HEK293 (cell line): ENCODE measurements at regions not wholly inside any gene's neighbourhood (a gene's known extent, or its start where the extent isn't known, plus 50 kb on each side); places are given as distances from the start of the nearest gene placed in this dataset.
A peak's percentile ranks its signal among the peaks of the same experiment; 100 is the strongest.
"Not testable (repeated sequence)": the region's sequence is repeated elsewhere in the genome, so short reads cannot be mapped to it uniquely, and the experiment has no call there.

Source experiments
- CTCF ChIA-PET: fragments of 350-600 bp; formaldehyde crosslinking; extraction: SDS; loops from one replicate; lab custom pipeline; 2021; ENCODE audit warnings: antibody characterized with exemption; lab: Yijun Ruan, JAX
- POLR2A ChIA-PET: fragments of 300-600 bp; formaldehyde crosslinking; extraction: SDS; loops from one replicate; lab custom pipeline; 2020; ENCODE audit warnings: antibody characterized with exemption, inconsistent platforms; lab: Yijun Ruan, JAX
- H3K27ac ChIP-seq: fragments of 200-500 bp; sonication (Bioruptor generic); 2 replicates; pipeline ENCODE4 v1.5.1; 2014; ENCODE audit warnings: low read depth, low read length, control low read depth, inconsistent platforms; ENCODE audit errors: extremely low read depth
- H3K36me3 ChIP-seq, 2 experiments: fragments of 200-500 bp in 1 of 2; sonication (Bioruptor generic) in 1 of 2; 1 replicate in 1 of 2; 2 replicates in 1 of 2; pipeline ENCODE4 v1.5.1; 2014 to 2017; ENCODE audit warnings: inconsistent platforms in 2 of 2, low read length in 2 of 2; ENCODE audit not compliant: control insufficient read depth in 2 of 2, insufficient read depth in 1 of 2
- H3K4me1 ChIP-seq: fragments of 200-500 bp; sonication (Bioruptor generic); 2 replicates; pipeline ENCODE4 v1.5.1; 2014; ENCODE audit warnings: mild to moderate bottlenecking, low read length, inconsistent platforms; ENCODE audit not compliant: control insufficient read depth, insufficient read depth
- H3K4me3 ChIP-seq: 2 replicates; pipeline ENCODE4 v1.5.1; 2011; ENCODE audit warnings: low read depth, mild to moderate bottlenecking, control low read depth, low read length, moderate library complexity
- H3K9me3 ChIP-seq: fragments of 200-500 bp; sonication (Bioruptor generic); 2 replicates; pipeline ENCODE4 v1.5.1; 2014; ENCODE audit warnings: low read depth, low read length, inconsistent platforms; ENCODE audit not compliant: control insufficient read depth, insufficient read depth
- PRDM1 ChIP-seq: fragments of 450-650 bp; formaldehyde crosslinking; IDR thresholded peaks from 2 replicates; pipeline ENCODE4; 2016; ENCODE audit warnings: missing biosample characterization, missing genetic modification characterization
- WT1 ChIP-seq: fragments of 450-650 bp; formaldehyde crosslinking; IDR thresholded peaks from 2 replicates; pipeline ENCODE4 v1.5.1; 2016; ENCODE audit warnings: missing biosample characterization, missing genetic modification characterization
- ZFP37 ChIP-seq: fragments of 450-650 bp; formaldehyde crosslinking; IDR thresholded peaks from 2 replicates; pipeline ENCODE4 v1.5.1; 2016; ENCODE audit warnings: missing biosample characterization, missing genetic modification characterization
- ZNF146 ChIP-seq: fragments of 450-650 bp; formaldehyde crosslinking; IDR thresholded peaks from 2 replicates; pipeline ENCODE4 v1.5.1; 2016; ENCODE audit warnings: missing biosample characterization, missing genetic modification characterization
- ZNF2 ChIP-seq: fragments of 450-650 bp; formaldehyde crosslinking; IDR thresholded peaks from 2 replicates; pipeline ENCODE4 v1.5.1; 2016; ENCODE audit warnings: missing biosample characterization, missing genetic modification characterization
- ZNF202 ChIP-seq: fragments of 450-650 bp; formaldehyde crosslinking; IDR thresholded peaks from 2 replicates; pipeline ENCODE4 v1.5.1; 2016; ENCODE audit warnings: missing biosample characterization, missing genetic modification characterization, borderline replicate concordance
- ZNF214 ChIP-seq: fragments of 450-650 bp; formaldehyde crosslinking; IDR thresholded peaks from 2 replicates; pipeline ENCODE4 v1.5.1; 2017; ENCODE audit warnings: missing biosample characterization, mild to moderate bottlenecking, missing genetic modification characterization, borderline replicate concordance
- ZNF266 ChIP-seq: fragments of 450-650 bp; formaldehyde crosslinking; IDR thresholded peaks from 2 replicates; pipeline ENCODE4 v1.5.1; 2016; ENCODE audit warnings: missing biosample characterization, missing genetic modification characterization, low read depth
- ZNF274 ChIP-seq, 2 experiments: fragments of 200-500 bp in 1 of 2; fragments of 450-650 bp in 1 of 2; sonication (Bioruptor generic) in 1 of 2; formaldehyde crosslinking in 1 of 2; IDR thresholded peaks; 2 replicates each; pipeline versions ENCODE4 v1.5.1 to v1.6.1; 2014 to 2016; ENCODE audit warnings: borderline replicate concordance in 1 of 2, inconsistent platforms in 1 of 2, low read length in 1 of 2, missing biosample characterization in 1 of 2, missing genetic modification characterization in 1 of 2
- ZNF394 ChIP-seq: fragments of 450-650 bp; formaldehyde crosslinking; IDR thresholded peaks from 2 replicates; pipeline ENCODE4 v1.5.1; 2016; ENCODE audit warnings: missing biosample characterization, missing genetic modification characterization, mild to moderate bottlenecking, moderate library complexity, borderline replicate concordance
- ZNF433 ChIP-seq: fragments of 450-650 bp; formaldehyde crosslinking; IDR thresholded peaks from 2 replicates; pipeline ENCODE4 v1.5.1; 2016; ENCODE audit warnings: missing biosample characterization, missing genetic modification characterization, low read depth
- ZNF473 ChIP-seq: fragments of 450-650 bp; formaldehyde crosslinking; IDR thresholded peaks from 2 replicates; pipeline ENCODE4 v1.5.1; 2017; ENCODE audit warnings: missing biosample characterization, missing genetic modification characterization
- ZNF514 ChIP-seq: fragments of 450-650 bp; formaldehyde crosslinking; IDR thresholded peaks from 2 replicates; pipeline ENCODE4 v1.5.1; 2016; ENCODE audit warnings: missing biosample characterization, missing genetic modification characterization
- ZNF549 ChIP-seq: fragments of 450-650 bp; IDR thresholded peaks from 2 replicates; pipeline ENCODE4 v1.5.1; 2018; ENCODE audit warnings: missing biosample characterization, missing genetic modification characterization, mild to moderate bottlenecking, inconsistent platforms, moderate library complexity
- ZNF660 ChIP-seq: fragments of 450-650 bp; IDR thresholded peaks from 2 replicates; pipeline ENCODE4 v1.5.1; 2018; ENCODE audit warnings: missing biosample characterization, mild to moderate bottlenecking, missing genetic modification characterization
- ZNF76 ChIP-seq: fragments of 450-650 bp; formaldehyde crosslinking; IDR thresholded peaks from 2 replicates; pipeline ENCODE4; 2016; ENCODE audit warnings: low read depth, missing biosample characterization, missing genetic modification characterization, borderline replicate concordance
- ZNF830 ChIP-seq: fragments of 450-650 bp; IDR thresholded peaks from 2 replicates; pipeline ENCODE4 v1.5.0; 2018; ENCODE audit warnings: missing biosample characterization, missing genetic modification characterization, low read depth, mild to moderate bottlenecking, moderate library complexity
- ZSCAN23 ChIP-seq: fragments of 450-650 bp; formaldehyde crosslinking; IDR thresholded peaks from 2 replicates; pipeline ENCODE4 v1.5.1; 2016; ENCODE audit warnings: missing biosample characterization, missing genetic modification characterization
- TF ChIP-seq, protein P1 (sequence below): fragments of 450-650 bp; formaldehyde crosslinking; IDR thresholded peaks from 2 replicates; pipeline ENCODE4 v1.5.1; 2017; ENCODE audit warnings: missing biosample characterization, missing genetic modification characterization
- TF ChIP-seq, protein P2 (sequence below): IDR thresholded peaks from 2 replicates; pipeline ENCODE4 v1.6.1; 2011; ENCODE audit warnings: mild to moderate bottlenecking, low read depth, low read length, borderline replicate concordance
- TF ChIP-seq, protein P3 (sequence below): fragments of 450-650 bp; formaldehyde crosslinking; IDR thresholded peaks from 2 replicates; pipeline ENCODE4 v1.5.1; 2016; ENCODE audit warnings: missing biosample characterization, missing genetic modification characterization
- TF ChIP-seq, protein P4 (sequence below): fragments of 450-650 bp; formaldehyde crosslinking; IDR thresholded peaks from 2 replicates; pipeline ENCODE4 v1.5.1; 2016; ENCODE audit warnings: missing biosample characterization, missing genetic modification characterization

DNA sequence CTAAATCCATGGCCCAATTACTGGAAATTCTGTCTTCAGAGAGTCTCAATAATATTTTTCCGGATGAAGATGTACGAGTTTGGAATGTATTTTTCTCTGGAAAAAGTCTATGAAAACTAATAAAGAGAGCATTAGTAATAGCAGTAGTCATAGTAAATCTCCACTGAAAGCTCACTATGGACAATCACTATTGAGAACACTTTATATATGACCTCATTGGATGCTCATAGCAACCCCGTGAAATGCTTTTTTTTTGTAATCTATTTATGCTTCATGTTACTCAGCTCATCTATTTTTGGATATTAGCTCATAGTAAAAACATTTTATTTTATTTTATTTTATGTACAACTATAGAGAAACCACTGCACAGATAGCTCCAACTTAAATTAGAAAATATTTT is 94.3 kb upstream of the MYO3A start:
- Histone ChIP-seq H3K4me3 (no peak overlapping the region), H3K36me3 (no peaks in the 10 kb centered on the region), H3K27ac (no peak overlapping the region), H3K4me1 (no peaks in the 10 kb centered on the region), H3K9me3 (no peaks in the 10 kb centered on the region)
- CTCF ChIA-PET: interaction anchor here (1.0 kb wide), 1 partner anchor 36 kb away, joined by 3 read pairs; no protein-coding TSS in a partner anchor
- POLR2A ChIA-PET: interaction anchor here (0.7 kb wide), 1 partner anchor 36 kb away, joined by 3 read pairs; no protein-coding TSS in a partner anchor
- TF ChIP-seq WT1 (no peak), ZNF549 (tag by site-specific recombination) (no peak), ZNF433 (no peak), ZNF274 (IDR thresholded peaks at IDR 0.05; ENCODE audit: low read length) (no peak), ZNF274 (tag by site-specific recombination; IDR thresholded peaks at IDR 0.05; ENCODE audit: borderline replicate concordance) (no peak), ZNF514 (tag by site-specific recombination) (no peak), ZNF2 (tag by site-specific recombination) (no peak), ZNF830 (no peak), ZNF660 (no peak), PRDM1 (tag by site-specific recombination) (no peak), ZNF266 (tag by site-specific recombination) (no peak), ZNF473 (tag by site-specific recombination) (no peak), ZNF202 (tag by site-specific recombination) (no peak), ZNF394 (tag by site-specific recombination) (no peak), ZSCAN23 (tag by site-specific recombination) (no peak), ZFP37 (tag by site-specific recombination) (no peak), ZNF214 (tag by site-specific recombination) (no peak), ZNF76 (tag by site-specific recombination) (no peak)
- TF ChIP-seq, protein P1, sequence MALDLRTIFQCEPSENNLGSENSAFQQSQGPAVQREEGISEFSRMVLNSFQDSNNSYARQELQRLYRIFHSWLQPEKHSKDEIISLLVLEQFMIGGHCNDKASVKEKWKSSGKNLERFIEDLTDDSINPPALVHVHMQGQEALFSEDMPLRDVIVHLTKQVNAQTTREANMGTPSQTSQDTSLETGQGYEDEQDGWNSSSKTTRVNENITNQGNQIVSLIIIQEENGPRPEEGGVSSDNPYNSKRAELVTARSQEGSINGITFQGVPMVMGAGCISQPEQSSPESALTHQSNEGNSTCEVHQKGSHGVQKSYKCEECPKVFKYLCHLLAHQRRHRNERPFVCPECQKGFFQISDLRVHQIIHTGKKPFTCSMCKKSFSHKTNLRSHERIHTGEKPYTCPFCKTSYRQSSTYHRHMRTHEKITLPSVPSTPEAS (tag by site-specific recombination): no peak
- TF ChIP-seq, protein P2, sequence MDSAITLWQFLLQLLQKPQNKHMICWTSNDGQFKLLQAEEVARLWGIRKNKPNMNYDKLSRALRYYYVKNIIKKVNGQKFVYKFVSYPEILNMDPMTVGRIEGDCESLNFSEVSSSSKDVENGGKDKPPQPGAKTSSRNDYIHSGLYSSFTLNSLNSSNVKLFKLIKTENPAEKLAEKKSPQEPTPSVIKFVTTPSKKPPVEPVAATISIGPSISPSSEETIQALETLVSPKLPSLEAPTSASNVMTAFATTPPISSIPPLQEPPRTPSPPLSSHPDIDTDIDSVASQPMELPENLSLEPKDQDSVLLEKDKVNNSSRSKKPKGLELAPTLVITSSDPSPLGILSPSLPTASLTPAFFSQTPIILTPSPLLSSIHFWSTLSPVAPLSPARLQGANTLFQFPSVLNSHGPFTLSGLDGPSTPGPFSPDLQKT: no peak
- TF ChIP-seq, protein P3, sequence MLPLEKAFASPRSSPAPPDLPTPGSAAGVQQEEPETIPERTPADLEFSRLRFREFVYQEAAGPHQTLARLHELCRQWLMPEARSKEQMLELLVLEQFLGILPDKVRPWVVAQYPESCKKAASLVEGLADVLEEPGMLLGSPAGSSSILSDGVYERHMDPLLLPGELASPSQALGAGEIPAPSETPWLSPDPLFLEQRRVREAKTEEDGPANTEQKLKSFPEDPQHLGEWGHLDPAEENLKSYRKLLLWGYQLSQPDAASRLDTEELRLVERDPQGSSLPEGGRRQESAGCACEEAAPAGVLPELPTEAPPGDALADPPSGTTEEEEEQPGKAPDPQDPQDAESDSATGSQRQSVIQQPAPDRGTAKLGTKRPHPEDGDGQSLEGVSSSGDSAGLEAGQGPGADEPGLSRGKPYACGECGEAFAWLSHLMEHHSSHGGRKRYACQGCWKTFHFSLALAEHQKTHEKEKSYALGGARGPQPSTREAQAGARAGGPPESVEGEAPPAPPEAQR: no peak

DNA sequence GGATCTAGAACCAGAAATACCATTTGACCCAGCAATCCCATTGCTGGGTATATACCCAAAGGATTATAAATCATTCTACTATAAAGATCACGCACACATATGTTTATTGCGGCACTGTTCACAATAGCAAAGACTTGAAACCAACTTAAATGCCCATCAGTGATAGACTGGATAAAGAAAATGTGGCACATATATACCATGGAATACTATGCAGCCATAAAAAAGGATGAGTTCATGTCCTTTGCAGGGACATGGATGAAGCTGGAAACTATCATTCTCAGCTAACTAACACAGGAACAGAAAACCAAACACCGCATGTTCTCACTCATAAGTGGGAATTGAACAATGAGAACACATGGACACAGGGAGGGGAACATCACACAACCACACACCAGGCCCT is 93.2 kb upstream of the MYO3A start:
- H3K4me3 ChIP-seq, H3K27ac ChIP-seq, H3K4me1 ChIP-seq, CTCF ChIA-PET, H3K36me3 ChIP-seq, H3K9me3 ChIP-seq, POLR2A ChIA-PET: not testable (repeated sequence)
- TF ChIP-seq, protein P4, sequence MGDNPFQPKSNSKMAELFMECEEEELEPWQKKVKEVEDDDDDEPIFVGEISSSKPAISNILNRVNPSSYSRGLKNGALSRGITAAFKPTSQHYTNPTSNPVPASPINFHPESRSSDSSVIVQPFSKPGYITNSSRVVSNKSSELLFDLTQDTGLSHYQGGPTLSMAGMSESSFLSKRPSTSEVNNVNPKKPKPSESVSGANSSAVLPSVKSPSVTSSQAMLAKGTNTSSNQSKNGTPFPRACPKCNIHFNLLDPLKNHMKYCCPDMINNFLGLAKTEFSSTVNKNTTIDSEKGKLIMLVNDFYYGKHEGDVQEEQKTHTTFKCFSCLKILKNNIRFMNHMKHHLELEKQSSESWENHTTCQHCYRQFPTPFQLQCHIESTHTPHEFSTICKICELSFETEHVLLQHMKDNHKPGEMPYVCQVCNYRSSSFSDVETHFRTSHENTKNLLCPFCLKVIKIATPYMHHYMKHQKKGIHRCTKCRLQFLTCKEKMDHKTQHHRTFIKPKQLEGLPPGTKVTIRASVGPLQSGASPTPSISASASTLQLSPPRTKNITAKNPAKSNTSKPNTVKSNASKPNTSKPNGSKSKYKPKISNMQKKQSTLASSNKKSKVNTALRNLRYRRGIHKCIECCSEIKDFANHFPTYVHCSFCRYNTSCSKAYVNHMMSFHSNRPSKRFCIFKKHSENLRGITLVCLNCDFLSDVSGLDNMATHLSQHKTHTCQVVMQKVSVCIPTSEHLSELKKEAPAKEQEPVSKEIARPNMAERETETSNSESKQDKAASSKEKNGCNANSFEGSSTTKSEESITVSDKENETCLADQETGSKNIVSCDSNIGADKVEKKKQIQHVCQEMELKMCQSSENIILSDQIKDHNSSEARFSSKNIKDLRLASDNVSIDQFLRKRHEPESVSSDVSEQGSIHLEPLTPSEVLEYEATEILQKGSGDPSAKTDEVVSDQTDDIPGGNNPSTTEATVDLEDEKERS (tag by site-specific recombination): 0 out of 2 replicates have a peak, but pooled peaks have one; percentile 27
- peak; percentile 94 for TF ChIP-seq ZNF146 (tag by site-specific recombination)
